ENCODE measurements at regions not wholly inside any gene's neighbourhood (a gene's known extent, or its start where the extent isn't known, plus 50 kb on each side); places are given as distances from the start of the nearest gene placed in this dataset.

GRCh38 chr6:137545073-137545472 lies 50.9 kb upstream of the OLIG3 start:
- DNase-seq, result no peak

GRCh38 chr6:137547186-137547585 lies 53.0 kb upstream of the OLIG3 start:
- in situ Hi-C loops (cut with MboI; ENCODE audit: low sequenced_read_pairs in 4 of 4) (no loop called here), intact Hi-C loops (cut with DNase I; ENCODE audit: low total_unique reads) (no loop called here)
- no peaks in the 10 kb centered on the region for H3K36me3 ChIP-seq
- no peak overlapping the region for H3K4me3 ChIP-seq
- DNase-seq, result no peak
- no peaks in the 10 kb centered on the region for H3K27me3 ChIP-seq
- no peaks in the 10 kb centered on the region for H3K9me3 ChIP-seq
- H3K27ac ChIP-seq, result no peak overlapping the region
- no peaks in the 10 kb centered on the region for H3K4me1 ChIP-seq
- TF ChIP-seq POLR2A (IDR thresholded peaks at IDR 0.05), result no peak
- TF ChIP-seq CTCF (IDR thresholded peaks at IDR 0.05 in 4 of 5, conservative IDR thresholded peaks at IDR 0.05 in 1 of 5), result no peak
- ATAC-seq, result no peak

More at GRCh38 chr6:137545073-137545472, 50.9 kb upstream of the OLIG3 start:
- H3K36me3 ChIP-seq, result no peaks in the 10 kb centered on the region
- no peak for ATAC-seq
- no peak overlapping the region for H3K27ac ChIP-seq
- no peaks in the 10 kb centered on the region for H3K27me3 ChIP-seq
- in situ Hi-C loops (cut with MboI; ENCODE audit: low sequenced_read_pairs in 4 of 4), result no loop called here
- no peaks in the 10 kb centered on the region for H3K4me1 ChIP-seq
- TF ChIP-seq CTCF (IDR thresholded peaks at IDR 0.05 in 4 of 5, conservative IDR thresholded peaks at IDR 0.05 in 1 of 5) (no peak), POLR2A (IDR thresholded peaks at IDR 0.05) (no peak)
- H3K4me3 ChIP-seq, result no peak overlapping the region
- intact Hi-C loops (cut with DNase I; ENCODE audit: low total_unique reads), result no loop called here
- H3K9me3 ChIP-seq, result no peaks in the 10 kb centered on the region

- no peak overlapping the region for H3K4me3 ChIP-seq
- H3K27me3 ChIP-seq, result no peaks in the 10 kb centered on the region
- H3K9me3 ChIP-seq, result no peaks in the 10 kb centered on the region
- H3K27ac ChIP-seq, result no peak overlapping the region
- H3K4me1 ChIP-seq, result no peaks in the 10 kb centered on the region
- H3K36me3 ChIP-seq, result no peaks in the 10 kb centered on the region
- DNase-seq (no peak), ATAC-seq (no peak)
- TF ChIP-seq CTCF (IDR thresholded peaks at IDR 0.05 in 4 of 5, conservative IDR thresholded peaks at IDR 0.05 in 1 of 5), result no peak
- TF ChIP-seq POLR2A (IDR thresholded peaks at IDR 0.05), result no peak
- in situ Hi-C loops (cut with MboI; ENCODE audit: low sequenced_read_pairs in 4 of 4) (no loop called here), intact Hi-C loops (cut with DNase I; ENCODE audit: low total_unique reads) (no loop called here)
Measured at GRCh38 chr6:137547601-137548000, 53.4 kb upstream of the OLIG3 start.

- Histone ChIP-seq H3K4me3 (no peak overlapping the region), H3K36me3 (no peaks in the 10 kb centered on the region), H3K4me1 (no peaks in the 10 kb centered on the region), H3K9me3 (no peaks in the 10 kb centered on the region), H3K27me3 (no peaks in the 10 kb centered on the region), H3K27ac (no peak overlapping the region)
- TF ChIP-seq POLR2A (IDR thresholded peaks at IDR 0.05) (no peak), CTCF (IDR thresholded peaks at IDR 0.05 in 4 of 5, conservative IDR thresholded peaks at IDR 0.05 in 1 of 5) (no peak)
- intact Hi-C loops (cut with DNase I; ENCODE audit: low total_unique reads) (no loop called here), in situ Hi-C loops (cut with MboI; ENCODE audit: low sequenced_read_pairs in 4 of 4) (no loop called here)
- ATAC-seq, result no peak
- no peak for DNase-seq
Measured at GRCh38 chr6:137549106-137549505, 54.9 kb upstream of the OLIG3 start.

GRCh38 chr6:137550535-137550934 lies 56.3 kb upstream of the OLIG3 start:
- H3K4me3 ChIP-seq, result no peak overlapping the region
- no peak overlapping the region for H3K27ac ChIP-seq
- TF ChIP-seq POLR2A (IDR thresholded peaks at IDR 0.05) (no peak), CTCF (IDR thresholded peaks at IDR 0.05 in 4 of 5, conservative IDR thresholded peaks at IDR 0.05 in 1 of 5) (no peak)
- ATAC-seq, result no peak
- intact Hi-C loops (cut with DNase I; ENCODE audit: low total_unique reads) (no loop called here), in situ Hi-C loops (cut with MboI; ENCODE audit: low sequenced_read_pairs in 4 of 4) (no loop called here)
- no peaks in the 10 kb centered on the region for H3K4me1 ChIP-seq
- H3K27me3 ChIP-seq, result no peaks in the 10 kb centered on the region
- no peak for DNase-seq
- no peaks in the 10 kb centered on the region for H3K36me3 ChIP-seq
- no peaks in the 10 kb centered on the region for H3K9me3 ChIP-seq
